ENCODE measurements at regions not wholly inside any gene's neighbourhood (a gene's known extent, or its start where the extent isn't known, plus 50 kb on each side); places are given as distances from the start of the nearest gene placed in this dataset.

DNA sequence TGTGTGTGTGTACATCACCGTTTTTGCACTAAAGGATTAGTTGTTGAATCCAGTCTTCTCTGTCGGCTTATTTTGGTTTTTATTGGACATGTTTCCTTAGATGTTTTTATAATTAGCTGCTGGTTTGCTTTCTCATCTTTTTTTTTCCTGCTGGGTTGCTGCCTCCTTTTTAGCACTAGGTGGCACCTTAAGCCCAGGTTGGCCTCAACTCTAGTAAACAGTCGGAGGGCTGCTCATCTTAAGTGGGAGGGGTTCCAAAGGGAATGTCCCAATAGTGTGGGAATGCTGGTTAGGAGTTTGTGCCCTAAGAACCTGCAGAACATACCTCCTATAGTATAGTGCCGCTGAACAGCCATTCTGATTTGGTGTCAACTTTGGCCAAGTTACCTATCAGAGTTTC is 570.1 kb upstream of the CXADR start:
- H3K4me3 ChIP-seq (ENCODE audit: control insufficient read depth in 1 of 7, extremely low read depth in 1 of 7, insufficient read depth in 4 of 7, low read depth in 2 of 7, low read length in 6 of 7): no peak overlapping the region
- peaks cover 0 to 4% (median 0%) of the 10 kb centered on the region in 5 experiments for H3K9me3 ChIP-seq (ENCODE audit: control extremely low read depth in 1 of 5, control insufficient read depth in 4 of 5, insufficient read depth in 2 of 5, low read depth in 1 of 5, low read length in 4 of 5)
- no peak overlapping the region for H3K27ac ChIP-seq (ENCODE audit: insufficient read depth in 1 of 2, low read depth in 1 of 2, low read length in 2 of 2, poor library complexity in 1 of 2, severe bottlenecking in 2 of 2)
- POLR2A ChIA-PET: no interaction called here
- H3K36me3 ChIP-seq (ENCODE audit: control insufficient read depth in 4 of 4, insufficient read depth in 4 of 4, low read length in 3 of 4): no peaks in the 10 kb centered on the region
- no peaks in the 10 kb centered on the region for H3K4me1 ChIP-seq (ENCODE audit: control extremely low read depth in 1 of 4, control insufficient read depth in 4 of 4, insufficient read depth in 4 of 4, low read length in 3 of 4)
- no peak for DNase-seq
- CTCF ChIA-PET: no interaction called here
- no peaks in the 10 kb centered on the region for H3K27me3 ChIP-seq (replicated peaks in 2 of 5; ENCODE audit: control insufficient read depth in 4 of 5, insufficient read depth in 5 of 5, low read length in 4 of 5)
- WGBS (ENCODE audit: insufficient coverage): 94% methylated on average over 3 of the region's 4 CpGs

DNA sequence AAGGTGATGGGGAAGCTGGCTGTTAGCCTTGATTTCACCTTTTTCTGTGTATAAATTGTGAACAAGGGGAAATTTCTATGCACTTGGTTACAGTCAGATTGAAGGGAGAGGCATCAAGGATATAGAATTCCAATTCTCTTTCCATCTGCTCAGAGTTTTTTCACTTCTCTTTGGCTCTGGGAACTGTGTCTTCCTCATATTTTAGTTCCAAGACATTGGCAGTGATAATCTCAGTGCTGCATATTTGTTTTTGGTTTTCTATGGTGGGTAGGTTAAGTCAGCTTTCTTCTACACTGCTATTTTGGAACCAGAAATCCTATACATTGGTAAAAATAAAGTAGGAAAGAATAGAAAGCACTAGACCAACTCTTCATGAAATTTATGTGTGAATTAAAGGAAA is 569.6 kb upstream of the CXADR start:
- Histone ChIP-seq H3K4me3 (ENCODE audit: control insufficient read depth in 1 of 7, extremely low read depth in 1 of 7, insufficient read depth in 4 of 7, low read depth in 2 of 7, low read length in 6 of 7) (no peak overlapping the region), H3K27me3 (replicated peaks in 2 of 5; ENCODE audit: control insufficient read depth in 4 of 5, insufficient read depth in 5 of 5, low read length in 4 of 5) (no peaks in the 10 kb centered on the region), H3K4me1 (ENCODE audit: control extremely low read depth in 1 of 4, control insufficient read depth in 4 of 4, insufficient read depth in 4 of 4, low read length in 3 of 4) (no peaks in the 10 kb centered on the region), H3K9me3 (ENCODE audit: control extremely low read depth in 1 of 5, control insufficient read depth in 4 of 5, insufficient read depth in 2 of 5, low read depth in 1 of 5, low read length in 4 of 5) (peaks cover 0 to 4% (median 0%) of the 10 kb centered on the region in 5 experiments), H3K36me3 (ENCODE audit: control insufficient read depth in 4 of 4, insufficient read depth in 4 of 4, low read length in 3 of 4) (no peaks in the 10 kb centered on the region), H3K27ac (ENCODE audit: insufficient read depth in 1 of 2, low read depth in 1 of 2, low read length in 2 of 2, poor library complexity in 1 of 2, severe bottlenecking in 2 of 2) (no peak overlapping the region)
- ChIA-PET POLR2A (no interaction called here), CTCF (no interaction called here)
- DNase-seq: no peak

DNA sequence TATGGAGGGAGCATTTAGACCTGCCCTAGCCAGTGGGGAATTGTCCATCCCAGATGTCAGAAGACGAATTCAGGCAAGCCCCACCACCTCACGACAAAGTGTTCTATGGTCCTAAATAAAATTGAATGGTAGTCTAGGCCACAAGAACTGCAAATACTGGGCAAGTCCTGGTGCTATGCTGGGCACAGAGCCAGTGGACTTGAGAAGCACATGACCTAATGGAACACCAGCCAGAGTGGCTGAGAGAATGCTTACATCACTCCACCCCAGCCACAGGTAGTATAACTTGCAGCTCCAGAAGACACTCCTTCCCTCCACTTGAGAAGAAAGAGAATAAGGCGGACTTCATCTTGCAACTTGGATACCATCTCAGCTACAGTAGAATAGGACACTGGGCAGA is 567.3 kb upstream of the CXADR start:
- WGBS (ENCODE audit: insufficient coverage): 94% methylated on average over 2 of the region's 3 CpGs
- no peaks in the 10 kb centered on the region for H3K36me3 ChIP-seq (ENCODE audit: control insufficient read depth in 4 of 4, insufficient read depth in 4 of 4, low read length in 3 of 4)
- H3K27ac ChIP-seq (ENCODE audit: insufficient read depth in 1 of 2, low read depth in 1 of 2, low read length in 2 of 2, poor library complexity in 1 of 2, severe bottlenecking in 2 of 2): no peak overlapping the region
- CTCF ChIA-PET: no interaction called here
- POLR2A ChIA-PET: no interaction called here
- no peak overlapping the region for H3K4me3 ChIP-seq (ENCODE audit: control insufficient read depth in 1 of 7, extremely low read depth in 1 of 7, insufficient read depth in 4 of 7, low read depth in 2 of 7, low read length in 6 of 7)
- no peak for DNase-seq
- no peaks in the 10 kb centered on the region for H3K27me3 ChIP-seq (replicated peaks in 2 of 5; ENCODE audit: control insufficient read depth in 4 of 5, insufficient read depth in 5 of 5, low read length in 4 of 5)
- H3K4me1 ChIP-seq (ENCODE audit: control extremely low read depth in 1 of 4, control insufficient read depth in 4 of 4, insufficient read depth in 4 of 4, low read length in 3 of 4): no peaks in the 10 kb centered on the region
- peaks cover 0 to 4% (median 0%) of the 10 kb centered on the region in 5 experiments for H3K9me3 ChIP-seq (ENCODE audit: control extremely low read depth in 1 of 5, control insufficient read depth in 4 of 5, insufficient read depth in 2 of 5, low read depth in 1 of 5, low read length in 4 of 5)

DNA sequence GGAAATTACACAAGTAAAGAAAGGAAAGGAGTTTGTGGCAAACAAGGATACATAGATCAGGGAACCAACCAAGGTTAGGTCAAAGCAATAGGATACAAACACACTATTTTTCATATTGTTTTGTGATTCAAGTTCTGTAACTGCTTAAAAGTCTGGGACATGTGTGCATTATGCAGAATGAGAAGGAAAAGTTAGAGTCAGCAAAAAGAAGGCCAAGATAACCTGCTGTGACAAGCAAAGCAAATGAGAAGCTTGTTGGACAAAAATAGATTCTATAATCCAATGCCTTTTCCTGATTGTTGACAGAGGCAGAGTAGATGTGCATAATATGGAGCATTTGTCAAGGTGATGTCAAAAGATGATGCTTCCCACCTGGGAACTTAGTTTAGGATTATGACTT is 556.0 kb upstream of the CXADR start:
- no peak overlapping the region for H3K4me3 ChIP-seq (ENCODE audit: control insufficient read depth in 1 of 7, extremely low read depth in 1 of 7, insufficient read depth in 4 of 7, low read depth in 2 of 7, low read length in 6 of 7)
- H3K9me3 ChIP-seq (ENCODE audit: control extremely low read depth in 1 of 5, control insufficient read depth in 4 of 5, insufficient read depth in 2 of 5, low read depth in 1 of 5, low read length in 4 of 5): peaks cover 0 to 2% (median 0%) of the 10 kb centered on the region in 5 experiments
- H3K27me3 ChIP-seq (replicated peaks in 2 of 5; ENCODE audit: control insufficient read depth in 4 of 5, insufficient read depth in 5 of 5, low read length in 4 of 5): no peaks in the 10 kb centered on the region
- no peak for DNase-seq
- no peak overlapping the region for H3K27ac ChIP-seq (ENCODE audit: insufficient read depth in 1 of 2, low read depth in 1 of 2, low read length in 2 of 2, poor library complexity in 1 of 2, severe bottlenecking in 2 of 2)
- H3K4me1 ChIP-seq (ENCODE audit: control extremely low read depth in 1 of 4, control insufficient read depth in 4 of 4, insufficient read depth in 4 of 4, low read length in 3 of 4): no peaks in the 10 kb centered on the region
- ChIA-PET CTCF (interaction anchor here (1.3 kb wide), 1 partner anchor 10 kb away, joined by 3 read pairs; no protein-coding TSS in a partner anchor), POLR2A (no interaction called here)
- H3K36me3 ChIP-seq (ENCODE audit: control insufficient read depth in 4 of 4, insufficient read depth in 4 of 4, low read length in 3 of 4): no peaks in the 10 kb centered on the region

DNA sequence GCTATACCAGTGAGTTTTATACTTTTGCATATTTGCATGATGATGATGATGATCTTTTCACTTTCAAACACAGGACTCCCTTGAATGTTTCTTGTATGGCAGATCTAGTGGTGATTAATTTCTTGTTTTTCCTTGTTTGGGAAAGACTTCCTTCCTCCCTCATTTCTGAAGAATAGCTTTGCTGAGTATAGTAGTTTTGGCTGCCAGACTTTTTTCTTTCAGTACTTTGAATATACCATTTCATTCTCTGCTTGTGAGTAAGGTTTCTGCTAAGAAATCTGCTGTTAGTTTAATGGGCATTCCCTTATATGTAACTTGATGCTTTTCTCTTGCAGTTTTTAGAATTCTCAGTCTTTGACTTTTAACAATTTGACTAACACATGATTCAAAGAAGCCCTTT is 547.4 kb upstream of the CXADR start:
- ChIA-PET CTCF (no interaction called here), POLR2A (no interaction called here)
- no peaks in the 10 kb centered on the region for H3K4me1 ChIP-seq (ENCODE audit: control extremely low read depth in 1 of 4, control insufficient read depth in 4 of 4, insufficient read depth in 4 of 4, low read length in 3 of 4)
- peaks cover 0 to 7% (median 7%) of the 10 kb centered on the region in 5 experiments for H3K9me3 ChIP-seq (ENCODE audit: control extremely low read depth in 1 of 5, control insufficient read depth in 4 of 5, insufficient read depth in 2 of 5, low read depth in 1 of 5, low read length in 4 of 5)
- H3K27ac ChIP-seq (ENCODE audit: insufficient read depth in 1 of 2, low read depth in 1 of 2, low read length in 2 of 2, poor library complexity in 1 of 2, severe bottlenecking in 2 of 2): no peak overlapping the region
- H3K36me3 ChIP-seq (ENCODE audit: control insufficient read depth in 4 of 4, insufficient read depth in 4 of 4, low read length in 3 of 4): no peaks in the 10 kb centered on the region
- no peak for DNase-seq
- no peaks in the 10 kb centered on the region for H3K27me3 ChIP-seq (replicated peaks in 2 of 5; ENCODE audit: control insufficient read depth in 4 of 5, insufficient read depth in 5 of 5, low read length in 4 of 5)
- H3K4me3 ChIP-seq (ENCODE audit: control insufficient read depth in 1 of 7, extremely low read depth in 1 of 7, insufficient read depth in 4 of 7, low read depth in 2 of 7, low read length in 6 of 7): no peak overlapping the region

DNA sequence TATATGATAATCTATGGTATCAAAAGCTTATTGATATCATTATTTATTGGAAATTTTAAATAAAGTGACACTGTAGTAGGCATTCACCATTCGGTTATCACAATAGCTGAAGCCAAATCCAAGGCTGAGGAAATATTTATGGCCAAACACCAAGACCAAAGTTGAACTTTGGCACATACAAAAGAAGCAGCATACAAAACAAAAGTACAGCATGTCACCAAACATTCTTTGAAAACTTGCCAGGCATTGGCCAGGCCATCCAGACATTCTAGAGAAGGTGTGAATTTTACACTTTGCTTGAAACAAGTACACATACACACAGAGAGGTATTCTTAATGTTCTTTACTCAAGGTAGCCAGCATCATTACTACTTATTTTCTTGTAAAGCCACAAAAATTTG is 544.4 kb upstream of the CXADR start:
- no peak for DNase-seq
- Histone ChIP-seq H3K36me3 (ENCODE audit: control insufficient read depth in 4 of 4, insufficient read depth in 4 of 4, low read length in 3 of 4) (no peaks in the 10 kb centered on the region), H3K27me3 (replicated peaks in 2 of 5; ENCODE audit: control insufficient read depth in 4 of 5, insufficient read depth in 5 of 5, low read length in 4 of 5) (no peaks in the 10 kb centered on the region), H3K9me3 (ENCODE audit: control extremely low read depth in 1 of 5, control insufficient read depth in 4 of 5, insufficient read depth in 2 of 5, low read depth in 1 of 5, low read length in 4 of 5) (peaks cover 0 to 7% (median 7%) of the 10 kb centered on the region in 5 experiments), H3K4me1 (ENCODE audit: control extremely low read depth in 1 of 4, control insufficient read depth in 4 of 4, insufficient read depth in 4 of 4, low read length in 3 of 4) (no peaks in the 10 kb centered on the region), H3K27ac (ENCODE audit: insufficient read depth in 1 of 2, low read depth in 1 of 2, low read length in 2 of 2, poor library complexity in 1 of 2, severe bottlenecking in 2 of 2) (no peak overlapping the region), H3K4me3 (ENCODE audit: control insufficient read depth in 1 of 7, extremely low read depth in 1 of 7, insufficient read depth in 4 of 7, low read depth in 2 of 7, low read length in 6 of 7) (no peak overlapping the region)
- ChIA-PET POLR2A (no interaction called here), CTCF (no interaction called here)
- no CpG with 5 or more reads among the region's 1 CpG for WGBS (ENCODE audit: insufficient coverage)

DNA sequence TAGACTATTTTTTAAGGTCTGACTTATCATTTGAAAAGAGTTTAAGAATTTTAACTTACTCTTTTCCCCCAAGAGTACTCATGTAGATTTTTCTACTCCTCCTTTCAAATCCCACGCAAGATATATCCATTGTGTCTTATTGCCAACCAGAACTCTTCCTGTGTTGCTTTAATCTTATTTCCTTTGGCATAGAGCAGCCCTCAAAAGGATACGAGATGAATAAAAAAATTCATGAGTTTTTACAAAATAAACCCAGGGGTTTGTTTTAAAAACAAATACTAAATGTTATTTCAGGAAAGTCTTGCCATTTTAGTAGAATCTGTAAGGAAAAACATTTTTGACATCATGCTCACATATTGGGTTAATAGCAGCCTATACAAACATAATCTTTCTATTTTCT is 543.2 kb upstream of the CXADR start:
- no peak for DNase-seq
- Histone ChIP-seq H3K9me3 (ENCODE audit: control extremely low read depth in 1 of 5, control insufficient read depth in 4 of 5, insufficient read depth in 2 of 5, low read depth in 1 of 5, low read length in 4 of 5) (peaks cover 0 to 7% (median 7%) of the 10 kb centered on the region in 5 experiments), H3K4me3 (ENCODE audit: control insufficient read depth in 1 of 7, extremely low read depth in 1 of 7, insufficient read depth in 4 of 7, low read depth in 2 of 7, low read length in 6 of 7) (no peak overlapping the region), H3K4me1 (ENCODE audit: control extremely low read depth in 1 of 4, control insufficient read depth in 4 of 4, insufficient read depth in 4 of 4, low read length in 3 of 4) (no peaks in the 10 kb centered on the region), H3K36me3 (ENCODE audit: control insufficient read depth in 4 of 4, insufficient read depth in 4 of 4, low read length in 3 of 4) (no peaks in the 10 kb centered on the region), H3K27ac (ENCODE audit: insufficient read depth in 1 of 2, low read depth in 1 of 2, low read length in 2 of 2, poor library complexity in 1 of 2, severe bottlenecking in 2 of 2) (no peak overlapping the region), H3K27me3 (replicated peaks in 2 of 5; ENCODE audit: control insufficient read depth in 4 of 5, insufficient read depth in 5 of 5, low read length in 4 of 5) (no peaks in the 10 kb centered on the region)
- no CpG with 5 or more reads among the region's 2 CpGs for WGBS (ENCODE audit: insufficient coverage)
- POLR2A ChIA-PET: no interaction called here
- CTCF ChIA-PET: no interaction called here

DNA sequence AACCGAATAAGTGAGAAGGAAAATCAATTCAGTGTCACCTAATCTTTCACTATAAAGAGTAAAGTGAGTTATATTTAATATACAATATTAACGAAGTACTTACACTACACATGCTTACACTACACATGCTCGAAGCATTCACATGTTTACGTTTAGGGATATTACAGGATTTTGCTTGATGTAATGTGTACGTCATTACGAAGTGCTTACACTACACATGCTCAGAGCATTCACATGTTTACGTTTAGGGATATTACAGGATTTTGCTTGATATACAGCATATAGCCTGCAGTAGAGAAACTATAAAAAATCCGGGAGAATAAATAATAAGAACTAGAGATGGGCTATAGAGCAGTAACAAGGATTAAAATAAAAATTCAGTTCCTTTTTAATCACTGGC is 538.8 kb upstream of the CXADR start:
- Histone ChIP-seq H3K36me3 (ENCODE audit: control insufficient read depth in 4 of 4, insufficient read depth in 4 of 4, low read length in 3 of 4) (no peaks in the 10 kb centered on the region), H3K27me3 (replicated peaks in 2 of 5; ENCODE audit: control insufficient read depth in 4 of 5, insufficient read depth in 5 of 5, low read length in 4 of 5) (no peaks in the 10 kb centered on the region), H3K4me1 (ENCODE audit: control extremely low read depth in 1 of 4, control insufficient read depth in 4 of 4, insufficient read depth in 4 of 4, low read length in 3 of 4) (no peaks in the 10 kb centered on the region), H3K9me3 (ENCODE audit: control extremely low read depth in 1 of 5, control insufficient read depth in 4 of 5, insufficient read depth in 2 of 5, low read depth in 1 of 5, low read length in 4 of 5) (no peaks in the 10 kb centered on the region), H3K27ac (ENCODE audit: insufficient read depth in 1 of 2, low read depth in 1 of 2, low read length in 2 of 2, poor library complexity in 1 of 2, severe bottlenecking in 2 of 2) (no peak overlapping the region), H3K4me3 (ENCODE audit: control insufficient read depth in 1 of 7, extremely low read depth in 1 of 7, insufficient read depth in 4 of 7, low read depth in 2 of 7, low read length in 6 of 7) (no peak overlapping the region)
- ChIA-PET POLR2A (no interaction called here), CTCF (no interaction called here)
- no peak for DNase-seq
- WGBS (ENCODE audit: insufficient coverage): no CpG with 5 or more reads among the region's 8 CpGs
